Kidney glomerular epithelial cell (primary cell): ENCODE measurements at regions not wholly inside any gene's neighbourhood (a gene's known extent, or its start where the extent isn't known, plus 50 kb on each side); places are given as distances from the start of the nearest gene placed in this dataset.
A peak's percentile ranks its signal among the peaks of the same experiment; 100 is the strongest.
"Not testable (repeated sequence)": the region's sequence is repeated elsewhere in the genome, so short reads cannot be mapped to it uniquely, and the experiment has no call there.

Source experiments
- DNase-seq: peaks from one replicate; lab custom pipeline; 2025; lab: John Stamatoyannopoulos, UW

GRCh38 chr1:166391279-166392066, 224.7 kb upstream of the FAM78B start:
- no peak for DNase-seq

GRCh38 chr1:166395729-166396128, 228.9 kb upstream of the FAM78B start:
- DNase-seq: no peak

DNA sequence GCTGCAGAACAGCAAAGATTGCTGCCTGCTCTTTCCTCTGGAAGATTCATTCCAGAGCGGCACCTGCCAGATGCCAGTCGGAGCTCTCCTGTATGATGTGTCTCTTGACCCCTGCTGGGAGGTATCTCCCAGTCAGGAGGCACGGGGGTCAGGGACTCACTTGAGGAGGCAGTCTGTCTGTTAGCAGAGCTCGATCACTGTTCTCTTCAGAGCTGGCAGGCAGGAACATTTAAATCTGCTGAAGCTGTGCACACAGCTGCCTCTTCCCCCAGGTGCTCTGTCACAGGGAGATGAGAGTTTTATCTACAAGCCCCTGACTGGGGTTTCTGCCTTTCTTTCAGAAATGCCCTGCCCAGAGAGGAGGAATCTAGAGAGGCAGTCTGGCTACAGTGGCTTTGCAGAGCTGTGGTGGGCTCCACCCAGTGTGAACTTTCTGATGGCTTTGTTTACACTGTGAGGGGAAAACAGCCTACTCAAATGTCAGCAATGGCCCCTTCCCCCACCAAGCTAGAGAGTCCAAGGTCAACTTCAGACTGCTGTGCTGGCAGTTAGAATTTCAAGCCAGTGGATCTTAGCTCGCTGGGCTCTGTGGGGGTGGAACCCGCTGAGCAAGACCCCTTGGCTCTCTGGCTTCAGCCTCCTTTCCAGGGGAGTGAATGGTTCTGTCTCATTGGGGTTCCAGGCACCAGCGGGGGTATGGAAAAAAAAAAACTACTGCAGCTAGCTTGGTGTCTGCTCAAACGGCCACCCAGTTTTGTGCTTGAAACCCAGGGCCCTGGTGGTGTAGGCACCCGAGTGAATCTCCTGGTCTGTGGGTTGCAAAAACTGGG, 242.7 kb upstream of the FAM78B start:
- DNase-seq: not testable (repeated sequence)

- no peak for DNase-seq
Observed at GRCh38 chr1:166410083-166410385, 243.2 kb upstream of the FAM78B start.

- not testable (repeated sequence) for DNase-seq
Observed at GRCh38 chr1:166416831-166417230, 250.0 kb upstream of the FAM78B start.

GRCh38 chr1:166418344-166418933, 251.6 kb upstream of the FAM78B start:
- DNase-seq: no peak

- DNase-seq: not testable (repeated sequence)
Observed at GRCh38 chr1:166422586-166422985, 255.8 kb upstream of the FAM78B start.

DNA sequence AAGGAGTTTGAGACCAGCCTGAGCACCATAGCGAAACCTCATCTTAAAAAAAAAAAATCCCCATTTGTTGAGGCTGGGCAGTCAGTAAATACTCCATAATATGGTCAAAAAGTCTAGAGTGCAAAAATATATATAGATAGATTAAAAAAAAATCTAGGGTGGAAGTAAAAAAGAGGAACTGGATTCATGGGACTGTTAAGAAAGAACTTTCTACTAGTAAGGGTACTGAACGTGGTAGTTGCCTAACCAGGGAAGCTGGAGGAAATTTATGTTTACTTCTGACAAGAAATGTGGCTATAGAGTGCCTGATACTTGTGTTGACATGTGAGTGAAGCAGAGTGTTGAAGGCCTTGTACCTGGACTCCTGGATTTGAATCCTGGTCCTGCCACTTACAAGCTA, 265.9 kb upstream of the FAM78B start:
- no peak for DNase-seq

DNA sequence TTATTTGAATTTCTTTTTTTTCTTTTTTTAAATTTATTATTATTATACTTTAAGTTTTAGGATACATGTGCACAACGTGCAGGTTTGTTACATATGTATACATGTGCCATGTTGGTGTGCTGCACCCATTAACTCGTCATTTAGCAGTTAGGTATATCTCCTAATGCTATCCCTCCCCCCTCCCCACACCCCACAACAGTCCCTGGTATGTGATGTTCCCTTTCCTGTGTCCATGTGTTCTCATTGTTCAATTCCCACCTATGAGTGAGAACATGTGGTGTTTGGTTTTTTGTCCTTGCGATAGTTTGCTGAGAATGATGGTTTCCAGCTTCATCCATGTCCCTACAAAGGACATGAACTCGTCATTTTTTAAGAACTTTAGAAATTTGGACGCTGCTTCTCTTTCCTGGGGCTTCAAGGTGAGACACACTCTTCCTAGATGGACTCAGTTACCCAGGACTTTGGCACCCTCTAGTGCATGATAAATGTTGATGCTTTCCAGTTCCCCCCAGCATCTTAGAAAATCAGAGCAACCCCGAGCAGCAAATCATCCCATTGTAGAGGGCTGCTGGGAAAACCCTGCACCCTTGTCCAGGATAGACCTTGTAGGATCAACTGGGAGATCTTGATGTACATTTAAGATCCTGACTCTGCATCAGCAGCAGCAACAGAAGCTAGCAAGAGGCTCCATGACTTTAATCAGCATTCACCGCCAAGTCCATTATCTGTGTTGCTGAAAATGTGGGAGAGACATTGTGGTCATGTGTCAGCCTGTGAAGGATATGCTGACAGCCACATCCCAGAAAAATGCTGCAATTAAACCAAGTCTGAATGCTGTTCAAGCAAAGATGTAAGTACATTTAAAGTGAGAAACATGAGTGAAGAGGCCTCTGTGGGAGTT, 266.9 kb upstream of the FAM78B start:
- peak; percentile 27 for DNase-seq

DNA sequence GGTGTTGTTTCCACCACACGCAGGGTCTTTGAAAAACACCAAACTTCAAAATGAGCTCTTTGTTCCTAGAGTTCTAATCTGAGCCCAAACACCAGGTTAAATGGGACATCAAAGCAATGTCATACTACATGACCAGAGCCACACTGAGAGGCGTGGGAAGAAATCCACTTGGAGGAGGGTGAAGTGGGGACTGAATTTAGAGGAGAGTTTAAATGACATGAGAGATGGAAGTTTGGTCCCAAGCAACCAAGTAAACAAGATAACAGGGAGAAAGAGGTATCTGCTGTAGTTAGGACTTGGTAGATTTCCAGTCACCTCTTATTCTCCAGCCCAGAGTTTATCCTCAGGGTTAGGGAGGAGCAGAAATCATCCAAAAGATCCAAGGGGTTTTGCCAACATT, 290.9 kb upstream of the FAM78B start:
- no peak for DNase-seq

DNA sequence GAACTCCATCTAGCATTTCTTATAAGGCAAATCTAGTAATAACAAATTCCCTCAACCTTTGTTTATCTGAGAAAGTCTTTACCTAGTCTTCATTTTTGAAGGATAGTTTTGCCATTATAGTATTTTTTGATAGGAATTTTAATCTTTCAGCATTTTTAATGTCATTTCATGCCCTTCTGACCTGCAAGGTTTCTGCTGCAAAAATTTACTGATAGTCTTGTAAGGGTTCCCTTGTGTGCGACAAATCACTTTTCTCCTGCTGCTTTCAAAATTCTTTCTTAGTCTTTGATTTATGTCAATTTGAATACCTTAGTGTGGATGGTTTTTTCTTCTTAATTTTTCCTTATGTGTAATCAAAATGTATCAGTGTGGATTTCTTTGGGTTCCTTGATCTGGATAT, 297.5 kb upstream of the FAM78B start:
- no peak for DNase-seq

DNA sequence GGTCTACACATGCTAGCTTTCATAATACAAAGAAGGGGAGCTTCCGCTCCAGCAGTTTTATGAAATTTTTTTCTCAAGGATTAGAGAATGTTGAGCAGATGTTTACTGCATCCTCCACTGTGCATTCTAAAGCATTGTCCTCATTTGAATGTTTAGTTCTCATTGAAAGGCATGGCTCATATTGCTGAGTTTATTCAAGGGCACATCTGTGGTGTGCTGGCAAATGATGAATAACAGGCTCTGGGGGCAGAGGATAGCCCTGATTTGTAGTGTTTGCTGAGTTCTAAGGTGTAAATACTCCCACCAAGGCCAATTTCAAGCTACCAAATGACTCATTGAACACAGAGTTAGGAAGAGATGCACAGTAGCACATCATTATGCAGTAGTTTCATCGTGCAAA, 303.2 kb upstream of the FAM78B start:
- DNase-seq: no peak

GRCh38 chr1:166470441-166470840, 303.6 kb upstream of the FAM78B start:
- DNase-seq: no peak

DNA sequence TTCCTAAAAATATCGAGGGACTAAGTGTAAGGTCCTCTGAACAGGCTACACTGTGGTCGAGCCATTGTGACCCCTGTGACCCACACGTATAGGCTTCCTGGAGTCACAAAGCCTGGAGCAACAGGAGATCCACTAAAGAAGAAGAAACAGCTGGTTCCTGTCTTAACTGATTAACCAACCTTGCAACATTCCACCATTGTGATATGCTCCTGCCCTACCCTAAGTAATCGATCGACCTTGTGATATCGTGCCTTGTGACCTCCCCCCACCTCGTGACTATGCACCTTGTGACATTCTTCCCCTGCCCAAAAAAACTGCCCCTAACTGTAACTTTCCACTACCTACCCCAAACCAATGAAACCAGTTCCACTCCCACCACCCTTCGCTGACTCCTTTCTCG, 304.6 kb upstream of the FAM78B start:
- DNase-seq: no peak

- peak; percentile 39 for DNase-seq
Observed at GRCh38 chr1:166479052-166479631, 312.3 kb upstream of the FAM78B start.

DNA sequence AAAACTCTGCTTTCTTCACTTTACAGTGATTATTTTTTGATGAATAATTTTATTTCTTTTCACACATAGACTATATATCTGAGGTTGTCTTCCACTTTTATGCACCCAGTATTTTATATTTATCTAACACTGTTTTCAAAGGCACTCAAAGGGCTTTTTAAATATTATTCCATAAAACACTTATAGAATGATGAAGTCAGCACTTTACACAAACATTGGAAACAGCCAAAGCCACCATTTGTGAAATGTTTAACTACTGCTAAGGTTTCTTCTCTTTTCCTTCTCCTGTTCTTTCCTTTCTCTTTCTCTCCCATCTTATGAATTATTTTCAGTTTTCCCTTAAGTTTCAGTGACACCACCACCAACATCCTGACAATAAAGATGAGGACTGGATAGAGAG, 317.7 kb upstream of the FAM78B start:
- no peak for DNase-seq

DNA sequence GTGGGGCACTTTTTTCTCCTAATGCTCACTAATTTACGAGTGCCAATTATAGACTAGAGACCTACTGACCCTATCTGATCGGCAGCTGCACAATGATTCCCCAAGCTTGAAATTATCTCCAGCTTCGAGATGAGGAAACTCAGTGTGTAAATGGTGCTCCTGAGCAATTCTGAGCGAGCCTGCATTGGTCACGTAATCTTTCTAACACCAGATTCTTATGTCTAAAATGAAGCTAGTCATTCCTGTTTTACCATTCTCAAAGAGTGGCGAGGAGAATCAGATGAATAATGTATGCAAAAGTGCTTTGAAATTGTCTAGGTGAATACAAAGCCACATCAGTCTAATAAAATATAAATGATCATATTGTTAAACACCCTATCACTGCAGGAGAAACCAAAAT, 318.1 kb upstream of the FAM78B start:
- DNase-seq: no peak

- DNase-seq: peak; percentile 24
Observed at GRCh38 chr1:166485620-166486019, 318.8 kb upstream of the FAM78B start.

DNA sequence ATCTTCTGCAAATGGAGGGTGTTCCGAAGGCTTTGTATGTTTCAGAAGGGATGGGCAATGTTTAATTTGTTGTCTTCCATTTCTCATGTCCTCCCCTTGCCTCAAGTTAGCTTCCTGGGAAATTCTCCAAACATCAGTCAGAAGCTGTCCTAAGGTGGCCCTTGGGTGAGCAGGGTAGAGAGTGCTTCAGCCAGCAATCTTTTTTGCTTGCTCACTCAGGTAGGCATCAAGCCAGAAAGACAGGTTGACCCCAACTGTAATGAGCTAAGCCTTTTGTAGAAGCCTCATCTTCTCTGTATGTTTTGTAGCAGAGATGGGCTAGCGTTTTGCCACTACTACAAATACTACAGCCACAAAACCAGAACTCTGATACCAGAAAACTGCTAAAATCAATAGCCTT, 321.5 kb upstream of the FAM78B start:
- no peak for DNase-seq

GRCh38 chr1:166489356-166489669, 322.5 kb upstream of the FAM78B start:
- DNase-seq: no peak

GRCh38 chr1:166489670-166490436, 323.1 kb upstream of the FAM78B start:
- peak; percentile 4 for DNase-seq
